ENCODE measurements at regions not wholly inside any gene's neighbourhood (a gene's known extent, or its start where the extent isn't known, plus 50 kb on each side); places are given as distances from the start of the nearest gene placed in this dataset.

DNA sequence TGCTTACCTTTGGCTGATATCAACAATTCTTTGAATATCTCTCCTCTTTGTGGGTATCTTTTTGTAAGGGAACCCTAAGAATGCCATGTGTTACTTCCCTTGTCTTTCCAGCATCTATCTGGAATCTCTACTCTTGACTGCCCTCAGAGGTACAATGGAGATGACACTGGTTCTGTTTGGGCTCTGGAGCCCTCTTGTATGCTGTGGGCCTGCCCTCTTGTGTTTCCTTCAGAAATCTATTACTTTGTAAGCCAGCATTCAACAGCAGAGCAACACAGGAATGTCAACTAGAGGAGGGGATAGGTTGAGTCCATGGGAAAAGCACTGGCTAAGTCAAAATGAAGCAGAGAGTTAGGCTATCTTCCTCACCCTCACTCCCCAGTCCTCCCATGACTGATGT is 142.3 kb downstream of the XPNPEP1 start:
- H3K27me3 ChIP-seq (ENCODE audit: insufficient read depth, low read depth, low read length): no peaks in the 10 kb centered on the region
- no peak overlapping the region for H3K9ac ChIP-seq (ENCODE audit: low read length)
- H3K79me2 ChIP-seq (replicated peaks; ENCODE audit: insufficient read depth, low read length): no peaks in the 10 kb centered on the region
- H3K36me3 ChIP-seq (ENCODE audit: insufficient read depth, low read length): no peaks in the 10 kb centered on the region
- no peak overlapping the region for H2AFZ ChIP-seq (ENCODE audit: low read depth, low read length)
- H4K20me1 ChIP-seq (ENCODE audit: insufficient read depth): no peaks in the 10 kb centered on the region
- no peaks in the 10 kb centered on the region for H3K9me2 ChIP-seq (ENCODE audit: insufficient read depth, low read length)
- H3K4me3 ChIP-seq (ENCODE audit: low read length): no peak overlapping the region
- no peak overlapping the region for H3K4me2 ChIP-seq (ENCODE audit: low read length)
- no peak for TF ChIP-seq SMC3 (conservative IDR thresholded peaks at IDR 0.05; ENCODE audit: poor library complexity)
- TF ChIP-seq, protein P1, sequence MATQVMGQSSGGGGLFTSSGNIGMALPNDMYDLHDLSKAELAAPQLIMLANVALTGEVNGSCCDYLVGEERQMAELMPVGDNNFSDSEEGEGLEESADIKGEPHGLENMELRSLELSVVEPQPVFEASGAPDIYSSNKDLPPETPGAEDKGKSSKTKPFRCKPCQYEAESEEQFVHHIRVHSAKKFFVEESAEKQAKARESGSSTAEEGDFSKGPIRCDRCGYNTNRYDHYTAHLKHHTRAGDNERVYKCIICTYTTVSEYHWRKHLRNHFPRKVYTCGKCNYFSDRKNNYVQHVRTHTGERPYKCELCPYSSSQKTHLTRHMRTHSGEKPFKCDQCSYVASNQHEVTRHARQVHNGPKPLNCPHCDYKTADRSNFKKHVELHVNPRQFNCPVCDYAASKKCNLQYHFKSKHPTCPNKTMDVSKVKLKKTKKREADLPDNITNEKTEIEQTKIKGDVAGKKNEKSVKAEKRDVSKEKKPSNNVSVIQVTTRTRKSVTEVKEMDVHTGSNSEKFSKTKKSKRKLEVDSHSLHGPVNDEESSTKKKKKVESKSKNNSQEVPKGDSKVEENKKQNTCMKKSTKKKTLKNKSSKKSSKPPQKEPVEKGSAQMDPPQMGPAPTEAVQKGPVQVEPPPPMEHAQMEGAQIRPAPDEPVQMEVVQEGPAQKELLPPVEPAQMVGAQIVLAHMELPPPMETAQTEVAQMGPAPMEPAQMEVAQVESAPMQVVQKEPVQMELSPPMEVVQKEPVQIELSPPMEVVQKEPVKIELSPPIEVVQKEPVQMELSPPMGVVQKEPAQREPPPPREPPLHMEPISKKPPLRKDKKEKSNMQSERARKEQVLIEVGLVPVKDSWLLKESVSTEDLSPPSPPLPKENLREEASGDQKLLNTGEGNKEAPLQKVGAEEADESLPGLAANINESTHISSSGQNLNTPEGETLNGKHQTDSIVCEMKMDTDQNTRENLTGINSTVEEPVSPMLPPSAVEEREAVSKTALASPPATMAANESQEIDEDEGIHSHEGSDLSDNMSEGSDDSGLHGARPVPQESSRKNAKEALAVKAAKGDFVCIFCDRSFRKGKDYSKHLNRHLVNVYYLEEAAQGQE (IDR thresholded peaks at IDR 0.05; ENCODE audit: borderline replicate concordance): no peak
- no peak for TF ChIP-seq RAD21 (conservative IDR thresholded peaks at IDR 0.05)
- TF ChIP-seq, protein P2, sequence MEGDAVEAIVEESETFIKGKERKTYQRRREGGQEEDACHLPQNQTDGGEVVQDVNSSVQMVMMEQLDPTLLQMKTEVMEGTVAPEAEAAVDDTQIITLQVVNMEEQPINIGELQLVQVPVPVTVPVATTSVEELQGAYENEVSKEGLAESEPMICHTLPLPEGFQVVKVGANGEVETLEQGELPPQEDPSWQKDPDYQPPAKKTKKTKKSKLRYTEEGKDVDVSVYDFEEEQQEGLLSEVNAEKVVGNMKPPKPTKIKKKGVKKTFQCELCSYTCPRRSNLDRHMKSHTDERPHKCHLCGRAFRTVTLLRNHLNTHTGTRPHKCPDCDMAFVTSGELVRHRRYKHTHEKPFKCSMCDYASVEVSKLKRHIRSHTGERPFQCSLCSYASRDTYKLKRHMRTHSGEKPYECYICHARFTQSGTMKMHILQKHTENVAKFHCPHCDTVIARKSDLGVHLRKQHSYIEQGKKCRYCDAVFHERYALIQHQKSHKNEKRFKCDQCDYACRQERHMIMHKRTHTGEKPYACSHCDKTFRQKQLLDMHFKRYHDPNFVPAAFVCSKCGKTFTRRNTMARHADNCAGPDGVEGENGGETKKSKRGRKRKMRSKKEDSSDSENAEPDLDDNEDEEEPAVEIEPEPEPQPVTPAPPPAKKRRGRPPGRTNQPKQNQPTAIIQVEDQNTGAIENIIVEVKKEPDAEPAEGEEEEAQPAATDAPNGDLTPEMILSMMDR (IDR thresholded peaks at IDR 0.05; ENCODE audit: poor library complexity, severe bottlenecking): no peak
- TF ChIP-seq EP300 (conservative IDR thresholded peaks at IDR 0.05; ENCODE audit: poor library complexity, severe bottlenecking): no peak
- no peak for TF ChIP-seq EZH2 (IDR thresholded peaks at IDR 0.05; ENCODE audit: borderline replicate concordance, insufficient read depth, low read length, poor library complexity, severe bottlenecking)
- no peak for TF ChIP-seq MXI1 (conservative IDR thresholded peaks at IDR 0.05; ENCODE audit: poor library complexity, severe bottlenecking)
- no peak for TF ChIP-seq TAF1 (IDR thresholded peaks at IDR 0.05; ENCODE audit: low read depth)
- TF ChIP-seq POLR2AphosphoS5 (IDR thresholded peaks at IDR 0.05): no peak
- no peaks in the 10 kb centered on the region for H3K9me3 ChIP-seq (ENCODE audit: low read length)
- H3K27ac ChIP-seq (ENCODE audit: low read length): no peak overlapping the region
- no peaks in the 10 kb centered on the region for H3F3A ChIP-seq (ENCODE audit: insufficient read depth, low read length, poor library complexity, severe bottlenecking)

DNA sequence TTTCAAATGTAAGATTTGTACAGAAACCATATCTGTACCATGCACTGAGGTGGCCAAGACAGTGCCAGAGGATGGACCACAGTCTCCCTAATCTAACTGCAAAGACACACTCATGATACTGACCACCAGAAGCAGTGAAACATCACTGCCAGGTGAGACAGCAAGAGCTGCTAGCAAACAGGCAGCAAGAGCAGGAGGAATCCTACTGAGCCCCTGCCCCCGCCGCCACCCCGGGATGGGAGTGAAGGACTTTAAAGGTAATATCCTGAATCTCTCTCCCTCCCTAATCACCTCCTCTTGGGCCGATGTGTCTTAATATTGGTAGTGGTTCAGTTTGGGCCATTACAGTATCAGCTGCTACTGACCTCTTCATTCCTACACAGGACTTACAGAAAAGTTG is 144.3 kb downstream of the XPNPEP1 start:
- TF ChIP-seq SMC3 (conservative IDR thresholded peaks at IDR 0.05; ENCODE audit: poor library complexity): no peak
- Histone ChIP-seq H3K4me3 (ENCODE audit: low read length) (no peak overlapping the region), H3F3A (ENCODE audit: insufficient read depth, low read length, poor library complexity, severe bottlenecking) (no peaks in the 10 kb centered on the region), H3K4me2 (ENCODE audit: low read length) (no peak overlapping the region), H4K20me1 (ENCODE audit: insufficient read depth) (no peaks in the 10 kb centered on the region), H3K9me3 (ENCODE audit: low read length) (no peaks in the 10 kb centered on the region), H3K9ac (ENCODE audit: low read length) (no peak overlapping the region), H3K79me2 (replicated peaks; ENCODE audit: insufficient read depth, low read length) (no peaks in the 10 kb centered on the region), H3K27ac (ENCODE audit: low read length) (no peak overlapping the region), H3K9me2 (ENCODE audit: insufficient read depth, low read length) (no peaks in the 10 kb centered on the region), H3K36me3 (ENCODE audit: insufficient read depth, low read length) (no peaks in the 10 kb centered on the region), H2AFZ (ENCODE audit: low read depth, low read length) (no peak overlapping the region), H3K27me3 (ENCODE audit: insufficient read depth, low read depth, low read length) (no peaks in the 10 kb centered on the region)

DNA sequence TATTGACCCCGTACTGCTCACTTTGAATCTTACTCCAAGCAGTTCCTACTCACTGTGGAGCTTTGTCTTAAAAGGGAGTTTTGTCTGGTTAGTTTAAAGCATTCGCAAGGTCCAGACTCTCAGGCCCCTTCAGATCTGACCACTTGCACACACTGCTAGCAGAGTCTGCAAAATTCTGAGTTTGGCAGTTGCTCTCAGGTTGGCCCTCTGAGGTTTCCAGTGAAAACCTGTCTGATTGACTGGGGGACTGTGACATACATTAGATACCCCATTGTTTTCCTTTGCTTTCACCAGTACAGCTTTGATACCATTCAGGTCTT is 149.2 kb downstream of the XPNPEP1 start:
- H3K36me3 ChIP-seq (ENCODE audit: insufficient read depth, low read length): no peaks in the 10 kb centered on the region
- no peaks in the 10 kb centered on the region for H3K9me2 ChIP-seq (ENCODE audit: insufficient read depth, low read length)
- H3K9ac ChIP-seq (ENCODE audit: low read length): no peak overlapping the region
- H3K4me2 ChIP-seq (ENCODE audit: low read length): no peak overlapping the region
- no peaks in the 10 kb centered on the region for H3K9me3 ChIP-seq (ENCODE audit: low read length)
- no peak for TF ChIP-seq RAD21 (conservative IDR thresholded peaks at IDR 0.05)
- TF ChIP-seq EZH2 (IDR thresholded peaks at IDR 0.05; ENCODE audit: borderline replicate concordance, insufficient read depth, low read length, poor library complexity, severe bottlenecking): no peak
- no peak overlapping the region for H3K27ac ChIP-seq (ENCODE audit: low read length)
- no peak overlapping the region for H2AFZ ChIP-seq (ENCODE audit: low read depth, low read length)
- H3K4me3 ChIP-seq (ENCODE audit: low read length): no peak overlapping the region
- no peaks in the 10 kb centered on the region for H3F3A ChIP-seq (ENCODE audit: insufficient read depth, low read length, poor library complexity, severe bottlenecking)
- no peaks in the 10 kb centered on the region for H3K27me3 ChIP-seq (ENCODE audit: insufficient read depth, low read depth, low read length)
- no peaks in the 10 kb centered on the region for H3K79me2 ChIP-seq (replicated peaks; ENCODE audit: insufficient read depth, low read length)
- no peaks in the 10 kb centered on the region for H4K20me1 ChIP-seq (ENCODE audit: insufficient read depth)
